ENCODE measurements at regions not wholly inside any gene's neighbourhood (a gene's known extent, or its start where the extent isn't known, plus 50 kb on each side); places are given as distances from the start of the nearest gene placed in this dataset.

- Histone ChIP-seq H3K27me3 (ENCODE audit: control insufficient read depth in 1 of 2, insufficient read depth in 2 of 2, low read length in 2 of 2) (no peaks in the 10 kb centered on the region; a peak in 2 of 5 replicates), H3K4me1 (ENCODE audit: insufficient read depth, low read length) (no peaks in the 10 kb centered on the region), H3K79me2 (ENCODE audit: insufficient read depth, low read length) (no peaks in the 10 kb centered on the region), H3K27ac (ENCODE audit: extremely low read length, insufficient read depth, low read length) (no peak overlapping the region), H3K9me3 (ENCODE audit: low read length) (no peaks in the 10 kb centered on the region), H2AFZ (ENCODE audit: low read length) (no peak overlapping the region), H3K36me3 (replicated peaks in 1 of 2; ENCODE audit: control insufficient read depth in 1 of 2, insufficient read depth in 2 of 2, low read length in 2 of 2) (no peaks in the 10 kb centered on the region), H3K4me3 (replicated peaks in 1 of 3; ENCODE audit: insufficient read depth in 1 of 3, low read depth in 2 of 3, low read length in 3 of 3) (no peak overlapping the region), H4K20me1 (ENCODE audit: insufficient read depth, low read length) (no peaks in the 10 kb centered on the region), H3K4me2 (ENCODE audit: low read depth, low read length) (no peak overlapping the region), H3K9ac (ENCODE audit: insufficient read depth, low read depth, low read length) (no peak overlapping the region)
- no TSS peak for BruUV-seq (replicated peaks)
- intact Hi-C loops (cut with micrococcal nuclease; ENCODE audit: unreplicated experiment) (no loop called here), in situ Hi-C loops (cut with HindIII; ENCODE audit: extremely low pct_ligation_motif_present, low pct_unique_long_range_greater_than_20kb) (no loop called here)
- FAIRE-seq, result no peak
- DNase-seq (ENCODE audit: low spot score), result no peak
- ChIA-PET CTCF (ENCODE audit: low intra/inter-chr PET ratio, low total read pairs) (no interaction called here), POLR2A (no interaction called here)
- WGBS (ENCODE audit: low lambda C conversion rate), result 1% methylated on average over 3 of the region's 3 CpGs
- no peak for ATAC-seq
- no peak for TF ChIP-seq REL (CRISPR knock-in tag; conservative IDR thresholded peaks at IDR 0.05)
- no peak for TF ChIP-seq HNRNPUL1 (IDR thresholded peaks at IDR 0.05; ENCODE audit: low read depth, low read length)
- TF ChIP-seq HOXA7 (CRISPR knock-in tag; IDR thresholded peaks at IDR 0.05), result no peak
- TF ChIP-seq THAP9 (CRISPR knock-in tag; IDR thresholded peaks at IDR 0.05; ENCODE audit: borderline replicate concordance), result no peak
- TF ChIP-seq HMGXB3 (CRISPR knock-in tag; IDR thresholded peaks at IDR 0.05; ENCODE audit: borderline replicate concordance), result no peak
- TF ChIP-seq TFAP4 (IDR thresholded peaks at IDR 0.05; ENCODE audit: borderline replicate concordance, low read depth), result no peak
- no peak for TF ChIP-seq CENPX (CRISPR knock-in tag; IDR thresholded peaks at IDR 0.05)
- no peak for TF ChIP-seq HNRNPL (IDR thresholded peaks at IDR 0.05; ENCODE audit: low read depth, low read length)
- TF ChIP-seq IKZF4 (CRISPR knock-in tag; IDR thresholded peaks at IDR 0.05; ENCODE audit: borderline replicate concordance, low read depth, not compliant biosample characterization), result no peak
- no peak for TF ChIP-seq AKAP8 (CRISPR knock-in tag; IDR thresholded peaks at IDR 0.05)
- no peak for TF ChIP-seq ZNF644 (CRISPR knock-in tag; IDR thresholded peaks at IDR 0.05; ENCODE audit: low read depth)
- TF ChIP-seq CC2D1A (CRISPR knock-in tag; IDR thresholded peaks at IDR 0.05), result no peak
- TF ChIP-seq ZNF552 (CRISPR knock-in tag; IDR thresholded peaks at IDR 0.05; ENCODE audit: borderline replicate concordance), result no peak
- no peak for TF ChIP-seq MYPOP (CRISPR knock-in tag; IDR thresholded peaks at IDR 0.05)
- TF ChIP-seq MED8 (CRISPR knock-in tag; IDR thresholded peaks at IDR 0.05; ENCODE audit: insufficient replicate concordance), result no peak
- TF ChIP-seq JUND (CRISPR knock-in tag; IDR thresholded peaks at IDR 0.05), result no peak
- no peak for TF ChIP-seq ZNF768 (CRISPR knock-in tag; IDR thresholded peaks at IDR 0.05)
- TF ChIP-seq TCF7 (IDR thresholded peaks at IDR 0.05; ENCODE audit: low read depth), result no peak
These were observed 564.4 kb downstream of the MATN1 start for GRCh38 chr1:30159015-30159414.
